Loucy (cell line): ENCODE measurements at regions not wholly inside any gene's neighbourhood (a gene's known extent, or its start where the extent isn't known, plus 50 kb on each side); places are given as distances from the start of the nearest gene placed in this dataset.

Source experiments
- H2AFZ ChIP-seq: fragments of 200-600 bp; sonication (generic); 2 replicates; pipeline ENCODE4 v1.6.0; 2016; ENCODE audit warnings: antibody characterized with exemption, mild to moderate bottlenecking, low read length, moderate library complexity
- H3F3A ChIP-seq: fragments of 200-600 bp; 2 replicates; pipeline ENCODE4 v1.6.0; 2016; ENCODE audit warnings: antibody characterized with exemption, low read depth, mild to moderate bottlenecking
- H3K27me3 ChIP-seq: fragments of 200-600 bp; sonication (generic); 2 replicates; pipeline ENCODE4 v1.6.1; 2014; ENCODE audit warnings: low read length, mild to moderate bottlenecking; ENCODE audit not compliant: insufficient read depth, poor library complexity, severe bottlenecking
- H3K36me3 ChIP-seq: fragments of 200-600 bp; sonication (generic); 2 replicates; pipeline ENCODE4 v1.6.1; 2016; ENCODE audit warnings: low read length; ENCODE audit not compliant: insufficient read depth
- H3K4me1 ChIP-seq: fragments of 200-600 bp; sonication (generic); 2 replicates; pipeline ENCODE4 v1.5.1; 2014; ENCODE audit warnings: low read length, mild to moderate bottlenecking; ENCODE audit not compliant: insufficient read depth, poor library complexity, severe bottlenecking
- H3K4me2 ChIP-seq: fragments of 200-600 bp; sonication (generic); 2 replicates; pipeline ENCODE4 v1.6.0; 2014; ENCODE audit warnings: antibody characterized with exemption, low read length, low read depth, mild to moderate bottlenecking; ENCODE audit not compliant: poor library complexity, severe bottlenecking
- H3K4me3 ChIP-seq: fragments of 200-600 bp; sonication (generic); 2 replicates; pipeline ENCODE4 v1.5.1; 2014; ENCODE audit warnings: low read length, mild to moderate bottlenecking, mixed read lengths; ENCODE audit not compliant: poor library complexity, severe bottlenecking
- H3K79me2 ChIP-seq: fragments of 200-600 bp; sonication (generic); 2 replicates; pipeline ENCODE4 v1.6.1; 2014; ENCODE audit warnings: low read length; ENCODE audit not compliant: insufficient read depth
- H3K9ac ChIP-seq: fragments of 200-600 bp; sonication (generic); 2 replicates; pipeline ENCODE4 v1.6.0; 2014; ENCODE audit warnings: mild to moderate bottlenecking, low read depth, low read length, moderate library complexity; ENCODE audit not compliant: poor library complexity, severe bottlenecking
- H3K9me2 ChIP-seq: fragments of 200-600 bp; sonication (generic); replicated peaks from 2 replicates; pipeline ENCODE4 v1.6.1; 2016; ENCODE audit warnings: low read depth, low read length, mixed read lengths
- H3K9me3 ChIP-seq: fragments of 200-600 bp; sonication (generic); 2 replicates; pipeline ENCODE4 v1.6.1; 2014; ENCODE audit warnings: mild to moderate bottlenecking, antibody characterized with exemption, low read length, low read depth; ENCODE audit not compliant: insufficient read depth
- H4K20me1 ChIP-seq: fragments of 200-600 bp; sonication (generic); 2 replicates; pipeline ENCODE4 v1.6.0; 2014; ENCODE audit warnings: antibody characterized with exemption, low read length, mild to moderate bottlenecking; ENCODE audit not compliant: insufficient read depth, poor library complexity, severe bottlenecking
- EZH2phosphoT487 ChIP-seq: fragments of 200-600 bp; IDR thresholded peaks from 2 replicates; pipeline ENCODE4 v1.6.1; 2018; ENCODE audit warnings: antibody characterized with exemption, mild to moderate bottlenecking, moderate library complexity, borderline replicate concordance
- TF ChIP-seq, protein P1 (sequence below): fragments of 200-600 bp; sonication (generic); conservative IDR thresholded peaks from 2 replicates; pipeline ENCODE4 v1.5.1; 2014; ENCODE audit warnings: mild to moderate bottlenecking, antibody characterized with exemption, low read length

DNA sequence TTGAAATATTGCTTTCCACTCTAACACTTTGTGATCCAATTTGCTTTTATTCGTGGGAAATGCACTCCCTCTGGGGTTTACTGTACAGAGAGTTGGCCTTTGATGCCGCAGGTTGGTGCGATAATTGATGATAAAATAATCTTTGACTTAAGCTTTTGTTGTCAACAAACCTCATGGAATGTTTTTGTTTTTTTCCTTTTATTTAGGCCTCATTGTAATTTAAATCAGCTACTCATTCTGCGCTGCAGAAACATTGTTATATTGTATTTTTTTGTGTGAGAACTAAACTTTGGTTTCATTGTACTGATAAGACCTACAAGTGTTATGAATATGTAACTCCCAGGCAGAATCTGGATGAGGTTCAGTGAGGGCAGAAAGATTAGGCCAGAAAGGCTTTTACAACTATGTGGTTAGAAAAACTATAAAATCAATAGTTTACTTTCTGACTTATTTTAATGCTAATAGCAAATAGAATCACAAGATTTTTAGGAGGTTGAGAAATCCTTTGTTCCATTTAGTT, 76.8 kb upstream of the POM121L12 start:
- Histone ChIP-seq H3K9ac (no peak overlapping the region), H3K4me3 (no peak overlapping the region), H3K4me1 (no peaks in the 10 kb centered on the region), H3K79me2 (no peaks in the 10 kb centered on the region), H3K4me2 (no peak overlapping the region), H3K36me3 (no peaks in the 10 kb centered on the region), H3K27me3 (no peaks in the 10 kb centered on the region), H3F3A (no peaks in the 10 kb centered on the region), H2AFZ (no peak overlapping the region), H3K9me3 (peaks cover 4% of the 10 kb centered on the region; the same call in 1 of the 2 replicates), H4K20me1 (no peaks in the 10 kb centered on the region), H3K9me2 (no peaks in the 10 kb centered on the region)
- TF ChIP-seq, protein P1, sequence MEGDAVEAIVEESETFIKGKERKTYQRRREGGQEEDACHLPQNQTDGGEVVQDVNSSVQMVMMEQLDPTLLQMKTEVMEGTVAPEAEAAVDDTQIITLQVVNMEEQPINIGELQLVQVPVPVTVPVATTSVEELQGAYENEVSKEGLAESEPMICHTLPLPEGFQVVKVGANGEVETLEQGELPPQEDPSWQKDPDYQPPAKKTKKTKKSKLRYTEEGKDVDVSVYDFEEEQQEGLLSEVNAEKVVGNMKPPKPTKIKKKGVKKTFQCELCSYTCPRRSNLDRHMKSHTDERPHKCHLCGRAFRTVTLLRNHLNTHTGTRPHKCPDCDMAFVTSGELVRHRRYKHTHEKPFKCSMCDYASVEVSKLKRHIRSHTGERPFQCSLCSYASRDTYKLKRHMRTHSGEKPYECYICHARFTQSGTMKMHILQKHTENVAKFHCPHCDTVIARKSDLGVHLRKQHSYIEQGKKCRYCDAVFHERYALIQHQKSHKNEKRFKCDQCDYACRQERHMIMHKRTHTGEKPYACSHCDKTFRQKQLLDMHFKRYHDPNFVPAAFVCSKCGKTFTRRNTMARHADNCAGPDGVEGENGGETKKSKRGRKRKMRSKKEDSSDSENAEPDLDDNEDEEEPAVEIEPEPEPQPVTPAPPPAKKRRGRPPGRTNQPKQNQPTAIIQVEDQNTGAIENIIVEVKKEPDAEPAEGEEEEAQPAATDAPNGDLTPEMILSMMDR, result no peak
- no peak for TF ChIP-seq EZH2phosphoT487

DNA sequence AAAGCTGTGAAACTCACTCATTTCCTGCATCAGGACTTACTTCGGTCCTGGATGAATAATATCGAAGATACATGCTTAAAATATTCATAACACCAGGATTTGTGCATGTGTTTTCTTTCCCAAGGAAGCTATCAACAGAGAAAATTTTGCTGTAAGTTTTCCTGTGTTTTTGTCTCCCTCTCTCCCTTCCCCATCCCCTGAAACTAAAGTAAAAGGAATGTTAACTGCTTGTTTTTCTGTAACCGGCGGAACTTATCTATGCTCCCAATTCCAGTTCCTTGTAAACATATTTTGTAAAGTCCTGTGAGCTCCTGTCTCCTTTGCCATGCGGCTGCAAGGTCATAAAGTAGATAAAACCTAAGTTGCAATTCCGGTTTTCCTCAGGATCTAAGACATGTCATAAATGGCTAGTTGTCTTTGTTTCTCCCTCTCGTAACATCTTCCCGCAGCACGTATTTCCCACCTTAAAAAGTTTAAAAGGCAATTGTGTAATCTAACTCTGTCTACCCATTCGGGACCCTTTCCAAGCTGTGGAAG, 79.0 kb upstream of the POM121L12 start:
- H2AFZ ChIP-seq, result no peak overlapping the region

GRCh38 chr7:52955522-52955921, 79.9 kb upstream of the POM121L12 start:
- Histone ChIP-seq H3K9me2 (no peaks in the 10 kb centered on the region), H3K79me2 (no peaks in the 10 kb centered on the region), H3K27me3 (no peaks in the 10 kb centered on the region), H3K9me3 (peaks cover 4% of the 10 kb centered on the region; the same call in 1 of the 2 replicates), H3K4me2 (no peak overlapping the region), H3K4me1 (no peaks in the 10 kb centered on the region), H3K36me3 (no peaks in the 10 kb centered on the region), H2AFZ (no peak overlapping the region), H4K20me1 (no peaks in the 10 kb centered on the region), H3F3A (no peaks in the 10 kb centered on the region), H3K4me3 (no peak overlapping the region), H3K9ac (no peak overlapping the region)
- TF ChIP-seq EZH2phosphoT487, result no peak
- TF ChIP-seq, protein P1, result no peak

More for the DNA sequence above, 79.0 kb upstream of the POM121L12 start:
- Histone ChIP-seq H3K36me3 (no peaks in the 10 kb centered on the region), H3F3A (no peaks in the 10 kb centered on the region), H4K20me1 (no peaks in the 10 kb centered on the region), H3K9me3 (peaks cover 4% of the 10 kb centered on the region; the same call in 1 of the 2 replicates), H3K9ac (no peak overlapping the region), H3K9me2 (no peaks in the 10 kb centered on the region), H3K4me1 (no peaks in the 10 kb centered on the region), H3K4me2 (no peak overlapping the region), H3K79me2 (no peaks in the 10 kb centered on the region), H3K27me3 (no peaks in the 10 kb centered on the region), H3K4me3 (no peak overlapping the region)
- TF ChIP-seq, protein P1, result no peak
- TF ChIP-seq EZH2phosphoT487, result no peak
